Choroid plexus epithelial cell (primary cell): ENCODE measurements at regions not wholly inside any gene's neighbourhood (a gene's known extent, or its start where the extent isn't known, plus 50 kb on each side); places are given as distances from the start of the nearest gene placed in this dataset.

ENCODE experiments used
- DNase-seq: peaks from one replicate; pipeline ENCODE4 v3.0.0-alpha.2; 2010; ENCODE audit warnings: low read depth
- H3K4me3 ChIP-seq: 2 replicates; pipeline ENCODE4 v1.5.1; 2011; ENCODE audit warnings: low read depth, mild to moderate bottlenecking, control low read depth, low read length, moderate library complexity
- CTCF ChIP-seq: conservative IDR thresholded peaks from 2 replicates; pipeline ENCODE4 v1.5.1; 2011; ENCODE audit warnings: low read depth, mild to moderate bottlenecking, control low read depth, inconsistent platforms, low read length, moderate library complexity

GRCh38 chr1:17877316-17877715, 122.2 kb downstream of the ACTL8 start:
- TF ChIP-seq CTCF = no peak
- DNase-seq = no peak
- no peak overlapping the region for H3K4me3 ChIP-seq

- no peak for TF ChIP-seq CTCF
- no peak for DNase-seq
- H3K4me3 ChIP-seq = no peak overlapping the region
These were observed 122.8 kb downstream of the ACTL8 start for GRCh38 chr1:17877896-17878295.

GRCh38 chr1:17878837-17879236, 123.7 kb downstream of the ACTL8 start:
- TF ChIP-seq CTCF = no peak
- H3K4me3 ChIP-seq = no peak overlapping the region
- DNase-seq = no peak

- no peak for DNase-seq
- H3K4me3 ChIP-seq = no peak overlapping the region
- TF ChIP-seq CTCF = no peak
These were observed 125.3 kb downstream of the ACTL8 start for GRCh38 chr1:17880449-17880848.

- DNase-seq = no peak
- TF ChIP-seq CTCF = no peak
- H3K4me3 ChIP-seq = no peak overlapping the region
These were observed 126.6 kb downstream of the ACTL8 start for GRCh38 chr1:17881761-17882160.

GRCh38 chr1:17883136-17883535, 128.0 kb downstream of the ACTL8 start:
- DNase-seq = no peak
- TF ChIP-seq CTCF = no peak
- no peak overlapping the region for H3K4me3 ChIP-seq

- TF ChIP-seq CTCF = no peak
These were observed 128.7 kb downstream of the ACTL8 start for GRCh38 chr1:17883662-17884395.

More at GRCh38 chr1:17883662-17884395, 128.7 kb downstream of the ACTL8 start:
- no peak for DNase-seq
- no peak overlapping the region for H3K4me3 ChIP-seq
